PC-9 (cell line): ENCODE measurements at regions not wholly inside any gene's neighbourhood (a gene's known extent, or its start where the extent isn't known, plus 50 kb on each side); places are given as distances from the start of the nearest gene placed in this dataset.

Experiments
- BruUV-seq: library from RNA; stranded (reverse); fragments of 400-500 nt; replicated peaks from 2 replicates; lab custom pipeline; 2021; lab: Mats Ljungman, UMichigan
- CTCF ChIA-PET: fragments of 300-600 bp; sonication (Branson Sonifier 250); formaldehyde crosslinking; loops from one replicate; lab custom pipeline; 2022; ENCODE audit warnings: antibody characterized with exemption; lab: Charles Lee
- POLR2A ChIA-PET: fragments of 300-600 bp; sonication (Branson Sonifier 250); formaldehyde crosslinking; loops from one replicate; lab custom pipeline; 2022; ENCODE audit warnings: antibody characterized with exemption; ENCODE audit not compliant: unreplicated experiment; lab: Charles Lee
- DNase-seq, 2 experiments: peaks; one replicate each; pipeline versions ENCODE4 v3.0.0 to v3.0.0-alpha.2; 2015 to 2022; ENCODE audit warnings: mixed read lengths in 1 of 2
- H2AFZ ChIP-seq: fragments of 200-600 bp; sonication (generic); 2 replicates; pipeline ENCODE4 v1.8.1; 2017; ENCODE audit warnings: antibody characterized with exemption
- H3F3A ChIP-seq: fragments of 200-600 bp; sonication (generic); 2 replicates; pipeline ENCODE4 v1.8.1; 2017; ENCODE audit warnings: antibody characterized with exemption, mild to moderate bottlenecking, low read depth; ENCODE audit not compliant: insufficient read depth
- H3K27ac ChIP-seq: fragments of 200-600 bp; sonication (generic); 2 replicates; pipeline ENCODE4 v1.6.1; 2016; ENCODE audit warnings: mixed run types
- H3K27me3 ChIP-seq: fragments of 200-600 bp; sonication (generic); 2 replicates; pipeline ENCODE4 v1.6.1; 2016; ENCODE audit warnings: low read depth, mixed run types; ENCODE audit not compliant: insufficient read depth
- H3K36me3 ChIP-seq: fragments of 200-600 bp; sonication (generic); 2 replicates; pipeline ENCODE4 v1.6.1; 2016; ENCODE audit warnings: low read depth, mixed run types
- H3K4me1 ChIP-seq: fragments of 200-600 bp; sonication (generic); replicated peaks from 2 replicates; pipeline ENCODE4 v1.6.1; 2016; ENCODE audit warnings: mixed run types; ENCODE audit not compliant: insufficient read depth
- H3K4me2 ChIP-seq: fragments of 200-600 bp; sonication (generic); 2 replicates; pipeline ENCODE4 v1.6.1; 2017; ENCODE audit warnings: mixed run types
- H3K4me3 ChIP-seq: fragments of 200-600 bp; sonication (generic); 2 replicates; pipeline ENCODE4 v1.6.1; 2016; ENCODE audit warnings: mixed run types
- H3K79me2 ChIP-seq: fragments of 200-600 bp; sonication (generic); 2 replicates; pipeline ENCODE4 v1.6.1; 2017; ENCODE audit warnings: low read depth, mixed run types
- H3K9me2 ChIP-seq: fragments of 200-600 bp; sonication (generic); 2 replicates; pipeline ENCODE4 v1.8.1; 2017; ENCODE audit warnings: mild to moderate bottlenecking; ENCODE audit not compliant: insufficient read depth
- H3K9me3 ChIP-seq: fragments of 200-600 bp; sonication (generic); 2 replicates; pipeline ENCODE4 v1.8.1; 2016; ENCODE audit warnings: low read depth; ENCODE audit not compliant: insufficient read depth
- H4K20me1 ChIP-seq: fragments of 200-600 bp; sonication (generic); 2 replicates; pipeline ENCODE4 v1.8.1; 2017; ENCODE audit not compliant: insufficient read depth
- CTCF ChIP-seq: fragments of 200-600 bp; sonication (generic); conservative IDR thresholded peaks from 2 replicates; pipeline ENCODE4 v1.6.1; 2017; ENCODE audit warnings: mixed run types, antibody characterized with exemption, mild to moderate bottlenecking, moderate library complexity
- EZH2 ChIP-seq: fragments of 200-600 bp; sonication (generic); IDR thresholded peaks from 2 replicates; pipeline ENCODE4 v1.8.0; 2017; ENCODE audit warnings: antibody characterized with exemption, low read depth
- intact Hi-C: fragments of 100-400 bp; cut with micrococcal nuclease; formaldehyde crosslinking; loops from one replicate; pipeline ENCODE4 v1.10.0; 2022; ENCODE audit not compliant: unreplicated experiment

- no peak overlapping the region for H3K27ac ChIP-seq
- CTCF ChIA-PET: no interaction called here
Measured at GRCh38 chr4:178712486-178712885, 1270.2 kb upstream of the AGA start.

GRCh38 chr4:178738026-178738425 is 1295.8 kb upstream of the AGA start:
- intact Hi-C loops: no loop called here
- BruUV-seq: no TSS peak
- no peak overlapping the region for H3K4me2 ChIP-seq

More at GRCh38 chr4:178712486-178712885, 1270.2 kb upstream of the AGA start:
- no TSS peak for BruUV-seq
- TF ChIP-seq CTCF (no peak), EZH2 (no peak)
- H3F3A ChIP-seq: no peaks in the 10 kb centered on the region
- no peaks in the 10 kb centered on the region for H3K27me3 ChIP-seq
- H3K79me2 ChIP-seq: no peaks in the 10 kb centered on the region
- POLR2A ChIA-PET: no interaction called here
- H3K36me3 ChIP-seq: no peaks in the 10 kb centered on the region
- H3K4me2 ChIP-seq: no peak overlapping the region
- no peak overlapping the region for H3K4me3 ChIP-seq
- H3K4me1 ChIP-seq: no peaks in the 10 kb centered on the region
- H4K20me1 ChIP-seq: no peaks in the 10 kb centered on the region
- DNase-seq: no peak
- H2AFZ ChIP-seq: no peak overlapping the region
- no peaks in the 10 kb centered on the region for H3K9me3 ChIP-seq
- H3K9me2 ChIP-seq: no peaks in the 10 kb centered on the region
- intact Hi-C loops: no loop called here

GRCh38 chr4:178745203-178745602 is 1303.0 kb upstream of the AGA start:
- H3K4me2 ChIP-seq: no peak overlapping the region
- intact Hi-C loops: no loop called here
- no peaks in the 10 kb centered on the region for H3K9me3 ChIP-seq
- H3F3A ChIP-seq: no peaks in the 10 kb centered on the region
- no peak overlapping the region for H3K4me3 ChIP-seq
- no peak for DNase-seq
- no peak overlapping the region for H3K27ac ChIP-seq
- no peaks in the 10 kb centered on the region for H3K4me1 ChIP-seq
- ChIA-PET POLR2A (no interaction called here), CTCF (no interaction called here)
- no peaks in the 10 kb centered on the region for H3K79me2 ChIP-seq
- H2AFZ ChIP-seq: no peak overlapping the region
- no TSS peak for BruUV-seq
- H3K9me2 ChIP-seq: no peaks in the 10 kb centered on the region
- no peaks in the 10 kb centered on the region for H3K36me3 ChIP-seq
- TF ChIP-seq CTCF (no peak), EZH2 (no peak)
- H3K27me3 ChIP-seq: no peaks in the 10 kb centered on the region
- no peaks in the 10 kb centered on the region for H4K20me1 ChIP-seq

More at GRCh38 chr4:178738026-178738425, 1295.8 kb upstream of the AGA start:
- Histone ChIP-seq H4K20me1 (no peaks in the 10 kb centered on the region), H2AFZ (no peak overlapping the region), H3K27ac (no peak overlapping the region), H3F3A (no peaks in the 10 kb centered on the region), H3K79me2 (no peaks in the 10 kb centered on the region), H3K36me3 (no peaks in the 10 kb centered on the region), H3K9me2 (no peaks in the 10 kb centered on the region), H3K4me1 (no peaks in the 10 kb centered on the region), H3K4me3 (no peak overlapping the region), H3K9me3 (no peaks in the 10 kb centered on the region), H3K27me3 (no peaks in the 10 kb centered on the region)
- no peak for DNase-seq
- POLR2A ChIA-PET: no interaction called here
- CTCF ChIA-PET: no interaction called here
- no peak for TF ChIP-seq CTCF
- TF ChIP-seq EZH2: no peak
